Medulla oblongata (tissue), 1 donor: ENCODE measurements at regions not wholly inside any gene's neighbourhood (a gene's known extent, or its start where the extent isn't known, plus 50 kb on each side); places are given as distances from the start of the nearest gene placed in this dataset.
A peak's percentile ranks its signal among the peaks of the same experiment; 100 is the strongest.

ENCODE experiments used
- DNase-seq: peaks from one replicate; pipeline ENCODE4 v3.0.0-alpha.2; 2015; ENCODE audit errors: extremely low spot score

DNA sequence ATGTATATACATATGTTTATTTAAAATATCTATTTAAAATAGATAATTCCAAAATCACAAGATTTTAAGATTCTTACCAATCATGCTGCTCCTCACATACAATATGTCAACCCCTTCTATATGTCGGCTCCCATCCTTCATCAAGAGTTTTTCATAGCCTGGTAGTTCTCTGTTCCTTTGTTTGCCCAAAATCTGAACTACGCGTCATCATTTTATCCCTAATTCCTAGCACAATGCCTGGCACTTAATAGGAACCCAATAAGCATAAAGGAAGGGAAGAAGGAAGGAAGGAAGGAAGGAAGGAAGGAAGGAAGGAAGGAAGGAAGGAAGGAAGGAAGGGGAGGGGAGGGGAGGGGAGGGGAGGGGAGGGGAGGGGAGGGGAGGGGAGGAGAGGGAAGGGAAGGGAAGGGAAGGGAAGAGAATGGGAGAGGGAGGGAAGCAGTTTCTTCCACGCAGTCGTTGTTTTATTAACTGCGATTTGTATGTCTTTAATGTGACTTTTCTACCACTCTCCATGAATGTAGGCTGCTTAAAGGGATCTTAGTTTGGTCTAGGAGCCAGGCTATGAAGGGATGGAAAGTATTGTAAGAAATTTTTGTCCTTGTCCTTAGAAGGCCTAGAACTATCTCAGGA, 83.3 kb upstream of the PCGF5 start:
- DNase-seq = no peak

DNA sequence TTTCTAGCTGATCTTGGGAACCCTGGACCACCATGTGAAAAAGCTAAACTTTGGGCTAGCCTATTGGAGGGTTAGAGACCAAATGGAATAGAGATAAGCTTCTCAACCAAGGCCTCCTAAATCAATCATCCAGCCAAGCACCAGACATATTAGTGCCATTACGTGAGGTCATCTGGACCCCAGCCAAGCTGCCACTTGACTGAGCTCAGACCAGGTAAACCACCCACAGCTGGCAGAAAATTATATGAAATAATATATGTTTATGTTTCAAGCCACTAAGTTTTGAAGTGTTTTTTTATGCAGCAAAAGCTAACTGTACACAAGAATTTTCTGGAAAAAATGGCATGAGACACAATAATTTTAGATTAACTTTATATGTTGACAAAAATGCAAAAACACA, 82.6 kb upstream of the PCGF5 start:
- no peak for DNase-seq

DNA sequence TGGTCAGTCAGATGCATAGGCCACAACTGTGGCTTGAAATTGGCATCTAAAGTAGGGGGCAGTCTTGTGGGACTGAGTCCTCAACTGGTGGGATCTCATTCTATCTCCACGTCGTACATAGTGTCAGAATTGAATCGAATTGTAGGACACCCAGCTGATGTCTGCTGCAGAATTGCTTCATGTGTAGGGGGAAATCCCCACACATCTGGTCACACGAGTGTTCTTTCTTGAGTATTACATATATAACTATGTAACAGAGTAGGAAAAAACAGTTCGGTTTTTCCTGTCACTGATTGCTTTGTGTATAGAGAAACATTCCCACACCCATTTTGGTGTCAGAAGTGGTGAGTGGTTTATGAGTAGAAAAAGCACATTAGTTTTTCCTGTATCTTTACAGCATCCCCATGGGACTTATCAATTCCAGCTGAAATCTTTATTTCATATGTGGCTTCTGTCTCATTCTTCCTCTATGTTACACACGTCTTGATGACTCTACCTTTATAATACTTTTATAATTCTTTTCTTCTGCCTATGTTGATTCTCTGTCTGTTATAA, 79.4 kb upstream of the PCGF5 start:
- no peak for DNase-seq

DNA sequence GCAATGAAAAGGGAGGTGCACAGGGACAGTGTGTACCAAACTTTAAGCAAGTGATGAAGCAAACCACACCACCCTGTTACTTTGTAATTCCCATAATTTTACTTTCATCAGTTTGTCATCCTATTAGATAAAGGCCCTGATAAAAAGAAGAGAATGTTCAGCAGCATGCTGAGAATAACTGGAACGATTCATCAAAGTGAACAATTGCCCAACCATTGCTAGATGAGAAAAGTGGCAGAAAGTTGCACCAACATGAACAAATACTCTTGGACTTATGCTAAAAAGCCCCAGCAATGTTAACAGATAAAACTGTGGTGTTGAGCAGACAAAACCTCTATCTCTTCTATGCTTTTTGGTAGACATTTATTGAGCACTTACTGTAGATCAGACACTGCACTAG, 75.5 kb upstream of the PCGF5 start:
- no peak for DNase-seq

DNA sequence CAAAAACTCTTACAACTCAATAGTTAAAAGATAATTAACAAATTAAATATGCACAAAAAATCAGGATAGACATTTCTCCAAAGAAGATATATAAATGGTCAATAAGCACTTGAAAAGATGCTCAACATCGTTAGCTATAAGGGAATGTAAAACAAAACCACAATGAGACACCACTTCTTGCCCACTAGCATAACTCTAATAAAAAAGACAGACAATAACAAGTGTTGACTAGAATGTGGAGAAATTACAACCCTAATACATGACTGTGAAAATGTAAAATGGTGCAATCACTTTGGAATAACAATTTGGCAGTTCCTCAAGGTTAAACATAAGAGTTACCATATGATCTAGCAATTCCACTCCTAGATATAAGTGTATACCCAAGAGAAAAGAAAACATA, 74.3 kb upstream of the PCGF5 start:
- DNase-seq = no peak

DNA sequence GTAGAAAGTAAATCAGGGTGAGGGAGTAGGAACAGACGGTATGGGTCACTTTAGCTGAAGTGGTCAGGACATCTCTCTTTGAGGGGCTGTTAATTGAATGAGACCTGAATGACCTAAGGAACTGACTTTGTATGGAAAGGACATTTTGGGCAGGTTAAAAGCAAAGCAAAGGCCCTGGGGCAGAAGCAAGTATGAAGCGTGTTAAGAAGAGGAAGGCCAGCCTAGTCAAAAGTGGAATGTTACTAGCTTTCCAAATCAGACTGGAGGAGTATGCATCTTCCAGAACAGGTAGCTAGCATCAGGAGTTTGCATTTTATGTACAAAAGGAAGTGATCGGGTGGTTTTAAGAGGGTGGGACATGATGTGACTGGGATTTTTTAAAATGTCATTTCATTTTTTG, 70.9 kb upstream of the PCGF5 start:
- no peak for DNase-seq

DNA sequence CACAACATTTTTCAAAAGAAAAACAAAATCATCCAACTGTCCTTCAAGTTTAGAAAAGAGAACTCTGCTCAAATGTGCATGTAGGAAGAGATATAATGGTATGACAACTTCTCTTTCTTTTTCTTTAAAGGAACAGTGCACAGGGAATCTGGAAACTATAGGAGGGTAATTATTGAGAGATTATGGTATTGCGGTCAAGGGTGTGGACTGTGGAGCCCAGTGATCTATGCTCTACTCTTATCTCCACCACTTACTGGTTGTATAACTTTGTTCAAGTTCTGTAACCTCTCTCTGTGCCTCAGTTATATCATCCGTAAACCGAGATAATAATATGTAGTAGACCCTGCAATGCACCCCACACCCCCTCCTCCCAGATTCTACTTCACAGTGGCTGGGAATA, 69.8 kb upstream of the PCGF5 start:
- DNase-seq = no peak

DNA sequence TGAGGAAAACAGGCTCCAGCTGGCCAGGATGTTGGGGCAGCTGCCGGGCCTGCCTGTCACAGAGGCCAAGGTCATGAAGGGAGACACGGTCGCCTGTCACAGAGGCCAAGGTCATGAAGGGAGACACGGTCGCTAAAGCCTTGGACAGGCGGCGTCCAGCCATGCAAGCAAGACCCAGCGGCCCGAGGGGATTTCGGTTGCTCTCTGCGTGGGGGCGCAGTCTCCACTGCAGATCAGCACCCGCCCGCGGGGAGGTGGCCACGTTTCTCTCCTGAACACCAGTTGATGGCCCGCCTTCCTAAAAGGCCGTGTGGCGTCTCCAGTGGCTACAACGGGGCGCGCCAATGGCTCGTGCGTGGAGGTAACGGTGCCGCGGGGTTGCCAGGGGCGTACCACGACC, 67.0 kb upstream of the PCGF5 start:
- no peak for DNase-seq

DNA sequence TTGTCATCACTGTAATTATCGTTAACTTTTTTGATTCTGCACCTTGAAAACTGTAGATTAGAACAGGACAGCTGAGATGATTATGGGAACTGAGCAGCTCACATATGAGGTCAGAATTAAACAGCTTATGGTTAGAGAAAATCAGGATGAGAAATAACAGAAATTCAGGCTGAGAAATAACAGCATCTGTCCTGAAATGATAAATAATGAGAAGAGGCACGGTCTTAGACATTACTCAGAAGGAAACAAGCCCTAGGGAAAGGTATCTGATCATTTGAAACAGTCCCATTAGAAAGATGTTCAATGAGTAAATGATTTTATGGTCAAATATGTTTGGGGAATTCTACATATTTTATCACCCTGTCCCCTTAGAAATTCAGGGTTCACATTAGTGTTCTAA, 65.6 kb upstream of the PCGF5 start:
- no peak for DNase-seq

DNA sequence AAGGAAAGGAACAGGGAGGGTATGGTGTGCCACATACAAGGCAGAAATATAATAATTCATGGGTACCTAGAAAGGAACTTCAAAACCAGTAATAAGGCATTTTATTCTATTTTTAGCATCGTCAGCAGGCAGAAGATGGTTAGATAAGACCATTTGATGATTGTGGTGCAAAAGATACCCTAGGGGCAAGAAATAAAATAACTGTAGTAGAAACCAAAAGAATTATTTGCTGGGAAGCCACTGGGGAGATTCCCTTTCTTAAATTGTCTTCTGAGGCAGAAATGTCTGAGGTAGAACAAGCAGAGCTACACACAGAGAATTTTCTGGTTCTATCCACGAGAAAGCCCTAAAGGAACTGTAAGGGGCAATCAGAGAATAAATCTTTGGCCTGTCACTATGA, 64.3 kb upstream of the PCGF5 start:
- DNase-seq = no peak

DNA sequence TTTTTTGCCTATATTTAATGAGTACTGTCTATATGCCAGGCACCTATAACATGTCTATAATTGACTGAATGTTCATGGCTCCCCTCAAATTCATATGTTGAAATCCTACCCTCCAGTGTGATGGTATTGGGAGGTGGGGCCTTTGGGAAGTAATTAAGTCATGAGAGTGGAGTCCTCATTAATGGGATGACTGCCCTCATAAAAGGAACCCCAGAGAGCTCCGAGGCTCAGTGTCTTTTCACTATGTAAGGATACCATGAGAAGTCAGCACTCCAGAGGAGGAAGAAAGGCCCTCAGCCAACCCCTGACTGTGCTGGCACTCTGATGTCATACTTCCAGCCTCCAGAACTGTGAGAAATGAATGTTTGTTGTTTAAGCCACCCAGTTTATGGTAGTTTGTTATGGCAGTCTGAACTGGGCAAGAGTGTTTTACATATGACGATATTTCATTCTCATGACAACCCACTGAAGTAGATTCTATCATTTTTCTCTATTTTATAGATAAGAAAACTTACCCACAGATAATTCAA, 61.1 kb upstream of the PCGF5 start:
- no peak for DNase-seq

DNA sequence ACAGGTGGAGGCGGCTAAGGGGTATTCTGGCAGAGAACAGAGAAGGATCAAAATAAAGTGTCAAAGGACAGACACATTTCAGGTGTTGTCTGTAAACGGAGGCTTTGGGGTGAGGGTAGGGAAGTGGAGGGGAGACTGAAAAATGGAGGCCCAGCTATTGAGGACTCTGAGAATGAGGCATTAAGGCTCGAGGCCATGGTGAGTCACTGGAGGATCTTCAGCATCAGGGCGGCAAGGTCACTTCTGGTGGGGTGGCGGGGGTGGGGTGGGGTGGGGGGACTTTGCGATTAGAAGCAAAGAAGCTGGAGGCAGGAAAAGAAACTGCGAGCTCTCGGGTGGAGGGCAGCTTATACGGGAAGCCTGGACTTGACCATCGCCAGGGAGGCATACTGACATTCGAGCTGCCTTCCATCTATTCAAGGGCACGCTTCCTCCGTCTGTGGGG, 58.4 kb upstream of the PCGF5 start:
- peak; percentile 20 for DNase-seq

DNA sequence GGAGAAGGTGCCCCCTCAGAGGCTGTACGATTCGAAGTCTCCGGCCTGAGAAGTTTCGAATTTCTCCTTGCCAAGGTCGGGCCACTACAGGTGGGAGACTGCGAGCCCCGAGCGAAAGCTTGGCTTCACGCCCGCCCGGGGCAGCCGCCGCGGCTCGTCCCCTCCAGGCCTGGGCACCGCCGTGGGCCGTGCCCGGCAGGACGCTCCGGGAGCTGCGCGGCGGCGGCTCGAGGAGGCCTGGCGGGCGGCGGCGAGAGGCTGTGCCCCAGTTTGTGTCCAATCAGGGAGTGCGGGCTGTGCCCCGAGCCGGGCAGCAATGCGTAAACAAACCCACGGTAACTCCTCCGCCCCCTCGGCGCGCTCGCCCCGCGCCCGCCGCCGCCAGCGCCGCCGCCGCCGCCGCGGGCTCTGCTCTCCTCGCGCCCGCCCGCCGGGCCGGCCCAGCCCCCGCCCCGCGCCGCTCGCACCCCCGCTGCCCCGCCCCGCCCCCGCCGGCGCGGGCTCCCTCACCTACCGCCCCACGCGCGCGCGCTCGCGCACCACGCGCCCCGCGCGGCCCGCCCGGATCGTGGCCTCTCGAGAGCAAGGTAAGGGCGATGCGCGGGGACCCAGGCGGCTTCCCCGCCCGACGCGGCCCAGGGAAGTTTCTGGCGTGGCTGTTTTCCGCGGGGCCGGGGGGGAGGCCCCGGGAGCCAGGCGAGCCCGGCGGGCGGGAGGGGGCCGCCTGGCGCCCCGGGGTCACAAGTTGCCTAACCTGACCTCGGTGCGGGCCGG, 57.8 kb upstream of the PCGF5 start:
- DNase-seq = peak; percentile 81

DNA sequence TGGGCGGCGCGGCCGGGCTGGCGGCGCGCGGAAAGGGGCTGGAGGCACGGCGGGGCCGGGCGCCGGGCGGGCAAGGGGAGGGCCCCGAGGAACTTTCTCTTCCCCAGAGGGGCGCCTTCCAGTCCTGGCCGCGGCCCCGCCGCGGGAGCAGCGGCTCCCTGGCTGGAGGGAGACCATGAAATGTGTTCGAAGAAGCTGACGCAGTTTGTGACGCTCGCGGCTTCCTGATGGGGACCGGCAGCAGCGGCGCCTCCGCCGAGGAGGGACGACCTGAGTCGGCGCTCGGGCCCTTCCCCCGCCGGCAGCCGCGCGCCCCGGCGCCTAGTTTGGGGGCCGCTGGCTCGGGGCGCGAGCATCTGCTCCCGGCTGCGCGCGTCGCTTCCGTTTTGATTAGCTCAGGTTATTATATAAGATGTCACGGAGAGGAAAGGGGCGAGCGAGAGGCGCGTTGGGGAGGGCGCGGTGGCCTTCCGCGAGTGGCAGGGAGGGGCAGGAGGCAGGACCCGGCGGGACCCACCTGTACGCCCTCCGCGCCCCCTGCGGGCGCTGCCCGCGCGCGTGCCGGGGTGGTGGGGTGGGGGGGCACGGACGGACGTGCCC, 57.1 kb upstream of the PCGF5 start:
- DNase-seq = peak; percentile 58

DNA sequence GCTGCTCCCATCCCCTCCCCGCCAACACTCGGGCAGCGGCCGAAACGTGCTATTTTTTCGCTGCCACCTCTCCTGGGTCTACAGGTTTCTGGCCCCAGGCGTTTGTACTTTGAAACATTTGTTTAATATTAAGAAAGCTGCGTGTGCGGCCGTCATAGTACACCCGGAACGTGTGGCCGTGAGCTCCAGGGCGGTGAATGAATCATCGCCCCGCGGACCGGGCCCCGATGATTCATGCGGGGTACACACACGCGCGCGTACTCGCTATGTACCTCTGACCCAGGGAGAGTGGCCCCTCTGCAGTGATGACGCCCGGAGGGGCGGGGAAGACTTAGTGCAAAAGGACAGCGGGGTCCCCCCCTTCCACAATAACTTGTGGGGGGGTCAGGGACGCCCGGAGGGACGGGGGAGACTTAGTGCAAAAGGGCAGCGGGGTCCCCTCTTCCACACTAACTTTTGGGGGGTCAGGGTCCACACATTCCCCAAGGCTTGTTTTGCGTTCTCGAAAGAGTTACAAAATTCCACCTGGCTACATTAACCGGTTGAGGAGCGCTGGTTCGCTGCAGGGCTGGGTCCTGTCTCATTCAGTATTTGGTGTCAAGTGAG, 56.5 kb upstream of the PCGF5 start:
- DNase-seq = peak; percentile 37

DNA sequence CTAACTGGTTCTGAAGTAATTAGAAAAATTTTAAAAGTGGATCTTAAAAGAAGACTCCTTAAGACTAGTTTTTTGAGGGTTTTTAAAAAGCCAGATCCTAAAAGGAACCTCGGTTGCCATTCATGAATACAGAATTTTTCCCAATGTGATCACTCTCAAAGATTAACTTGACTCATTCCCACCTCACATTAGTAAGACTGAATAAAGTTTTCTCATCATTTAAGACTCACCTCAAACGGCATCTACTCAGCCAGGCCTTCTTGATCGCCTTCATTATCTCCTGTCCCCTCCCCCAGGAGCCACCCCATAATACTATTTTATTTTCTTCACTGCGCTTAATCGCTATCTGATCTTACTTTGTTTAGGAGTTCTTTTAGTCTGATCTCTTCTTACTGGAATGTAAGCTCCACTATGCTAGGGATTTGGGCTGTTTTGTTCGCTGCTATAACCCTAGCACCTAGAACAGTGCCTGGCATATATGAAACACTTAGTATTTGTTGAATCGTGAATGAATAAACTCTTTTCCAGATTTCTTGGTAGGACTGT, 55.9 kb upstream of the PCGF5 start:
- peak; percentile 14 for DNase-seq

DNA sequence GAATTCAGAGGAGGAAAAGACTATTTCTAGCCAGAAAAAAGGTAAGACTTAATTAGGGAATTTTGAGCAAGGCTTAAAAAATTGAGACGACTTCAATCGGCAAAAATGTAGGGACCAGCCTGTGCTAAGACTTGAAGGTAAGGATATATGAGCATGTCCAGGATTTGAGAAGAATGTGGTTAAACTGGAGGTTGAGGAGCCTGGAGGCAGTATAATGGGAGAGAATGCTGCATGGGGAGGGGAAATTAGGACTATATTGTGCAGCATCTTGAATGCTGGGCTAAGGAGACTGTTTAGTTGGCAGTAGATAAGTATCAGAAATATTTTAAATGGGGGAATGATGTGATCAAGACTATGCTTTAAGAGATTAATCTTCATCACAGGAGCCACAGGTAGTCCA, 53.1 kb upstream of the PCGF5 start:
- no peak for DNase-seq

DNA sequence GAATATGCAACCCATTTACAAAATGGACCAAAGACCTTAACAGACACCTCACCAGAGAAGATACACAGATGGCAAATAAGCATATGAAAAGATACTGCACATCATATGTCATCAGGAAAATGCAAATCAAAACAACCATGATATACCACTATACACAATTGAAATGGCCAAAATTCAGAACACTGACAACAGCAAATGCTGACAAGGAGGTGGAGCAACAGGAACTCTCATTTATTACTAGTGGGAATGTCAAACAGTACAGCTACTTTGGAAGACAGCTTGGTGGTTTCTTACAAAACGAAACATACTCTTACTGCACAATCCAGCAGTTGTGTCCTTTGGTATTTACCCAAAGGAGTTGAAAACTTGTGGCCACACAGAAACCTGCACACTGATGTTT, 50.0 kb upstream of the PCGF5 start:
- DNase-seq = no peak
